Stimulated activated CD4-positive, alpha-beta T cell treated with anti-CD3 and anti-CD28 coated beads, Interleukin-4, amount 100 ng/mL, for 48 hours (primary cell): ENCODE measurements at regions not wholly inside any gene's neighbourhood (a gene's known extent, or its start where the extent isn't known, plus 50 kb on each side); places are given as distances from the start of the nearest gene placed in this dataset.
"Not testable (repeated sequence)": the region's sequence is repeated elsewhere in the genome, so short reads cannot be mapped to it uniquely, and the experiment has no call there.

ENCODE experiments used
- DNase-seq, 2 donors: peaks; one replicate each; pipeline ENCODE4 v3.0.0-alpha.2; 2020; ENCODE audit warnings: low read depth in 2 of 2

- DNase-seq: no peak
These were observed 170.8 kb downstream of the SUCLG1 start for GRCh38 chr2:84288293-84288692.

- no peak for DNase-seq
These were observed 172.2 kb downstream of the SUCLG1 start for GRCh38 chr2:84286878-84287277.

DNA sequence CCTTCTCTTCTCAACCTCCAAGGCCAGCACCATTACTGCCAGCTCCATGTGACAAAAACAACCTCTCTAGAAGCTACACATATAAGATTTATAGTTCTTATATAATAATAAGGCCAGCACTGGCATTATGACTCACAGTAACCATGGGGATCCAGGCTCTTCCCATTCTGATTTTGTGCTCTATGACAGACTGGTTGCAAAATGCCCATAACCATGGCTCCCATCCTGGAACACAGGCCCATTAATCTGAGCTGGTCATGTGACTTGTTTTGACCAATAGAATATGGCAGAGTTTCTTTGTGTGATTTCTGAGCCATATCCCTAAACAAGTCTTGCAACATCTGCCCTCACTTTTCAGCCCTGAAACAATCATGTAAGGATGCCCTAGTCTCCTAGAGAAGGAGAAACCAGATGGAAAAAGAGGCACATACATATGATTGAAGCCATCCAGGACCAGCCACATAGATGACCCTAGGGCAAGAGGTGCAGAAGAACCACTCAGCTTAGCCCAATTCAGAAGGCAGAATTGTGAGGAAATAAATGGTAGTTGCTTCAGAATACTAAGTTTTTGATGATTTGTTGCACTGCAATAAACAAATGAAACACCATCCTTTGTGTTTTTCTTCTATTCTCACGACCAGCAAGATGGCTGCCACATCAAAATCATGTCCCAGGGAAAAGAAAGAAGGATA is 173.9 kb downstream of the SUCLG1 start:
- no peak for DNase-seq

- DNase-seq: no peak
These were observed 175.6 kb downstream of the SUCLG1 start for GRCh38 chr2:84283506-84283905.

GRCh38 chr2:84281510-84281909 is 177.6 kb downstream of the SUCLG1 start:
- DNase-seq: no peak

GRCh38 chr2:84280873-84281272 is 178.2 kb downstream of the SUCLG1 start:
- DNase-seq: no peak

- no peak for DNase-seq
These were observed 180.7 kb downstream of the SUCLG1 start for GRCh38 chr2:84278386-84278785.

GRCh38 chr2:84276590-84277255 is 182.4 kb downstream of the SUCLG1 start:
- DNase-seq: no peak

- no peak for DNase-seq
These were observed 185.7 kb downstream of the SUCLG1 start for GRCh38 chr2:84273406-84273805.

DNA sequence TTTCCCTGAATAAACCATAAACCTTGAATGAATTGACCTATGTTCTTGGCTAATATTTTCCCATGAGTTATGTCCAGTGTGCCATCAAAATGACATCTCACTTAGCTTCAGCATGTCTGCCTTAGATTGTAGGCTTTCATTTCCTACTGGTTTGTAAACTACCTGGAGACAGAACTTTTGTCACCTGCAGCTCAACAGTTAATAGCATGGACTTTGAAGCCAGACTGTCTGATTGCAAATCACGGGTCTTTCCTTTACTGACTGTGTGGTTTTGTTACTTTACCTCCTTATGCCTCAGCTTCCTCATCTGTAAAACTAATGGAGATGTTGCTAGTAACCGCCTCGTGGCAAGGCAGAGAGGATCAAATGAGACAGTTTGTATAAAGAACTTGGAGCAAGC is 187.1 kb downstream of the SUCLG1 start:
- no peak for DNase-seq

DNA sequence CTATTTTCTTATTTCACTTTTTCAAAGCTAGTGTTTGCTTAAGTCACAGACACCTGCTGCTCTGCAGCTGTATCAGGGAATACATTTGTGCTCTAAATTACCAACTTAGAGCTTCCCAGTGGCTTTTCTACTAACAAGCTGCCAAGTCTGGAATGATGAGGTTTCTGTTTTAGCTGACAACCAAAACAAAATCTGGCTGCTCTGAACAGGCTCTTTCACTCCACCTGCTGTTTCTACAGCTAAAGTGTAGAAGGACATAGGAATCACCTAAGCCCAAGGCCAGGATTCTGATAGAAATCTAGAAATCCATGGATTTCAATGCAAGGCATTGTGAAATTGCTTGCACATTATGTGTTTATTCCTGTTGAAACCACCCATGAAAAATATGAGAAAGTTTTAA is 201.2 kb downstream of the SUCLG1 start:
- DNase-seq: no peak

DNA sequence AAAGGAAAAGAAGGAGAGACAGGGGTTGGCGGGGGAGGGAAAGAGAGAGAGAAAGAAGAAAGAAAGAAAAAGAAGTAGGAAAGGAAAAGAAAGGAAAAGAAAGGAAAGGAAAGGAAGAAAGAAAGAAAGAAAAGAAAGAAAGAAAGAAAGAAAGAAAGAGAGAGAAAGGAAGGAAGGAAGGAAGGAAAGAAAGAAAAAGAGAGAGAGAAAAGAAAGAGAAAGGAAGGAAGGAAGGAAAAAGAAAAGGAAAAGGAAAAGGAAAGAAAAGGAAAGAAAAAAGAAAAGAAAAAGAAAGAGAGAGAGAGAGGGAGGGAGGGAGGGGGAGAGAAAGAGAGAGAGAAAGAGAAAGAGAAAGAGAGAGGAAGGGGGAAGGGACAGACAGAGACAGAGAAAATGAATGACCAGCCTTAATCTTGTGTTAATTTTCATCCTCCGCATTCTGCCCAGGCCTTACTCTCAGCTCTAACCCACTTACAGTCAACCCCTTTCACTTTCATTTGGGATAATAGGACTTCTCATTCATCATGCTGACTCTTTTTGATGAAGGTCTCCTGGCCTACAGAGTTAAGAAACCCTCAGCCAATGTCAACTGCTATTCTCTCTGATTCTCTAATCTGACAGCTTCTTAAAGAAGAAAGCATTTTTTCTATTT is 207.3 kb downstream of the SUCLG1 start:
- DNase-seq: no peak

GRCh38 chr2:84249140-84249539 is 209.9 kb downstream of the SUCLG1 start:
- no peak for DNase-seq

DNA sequence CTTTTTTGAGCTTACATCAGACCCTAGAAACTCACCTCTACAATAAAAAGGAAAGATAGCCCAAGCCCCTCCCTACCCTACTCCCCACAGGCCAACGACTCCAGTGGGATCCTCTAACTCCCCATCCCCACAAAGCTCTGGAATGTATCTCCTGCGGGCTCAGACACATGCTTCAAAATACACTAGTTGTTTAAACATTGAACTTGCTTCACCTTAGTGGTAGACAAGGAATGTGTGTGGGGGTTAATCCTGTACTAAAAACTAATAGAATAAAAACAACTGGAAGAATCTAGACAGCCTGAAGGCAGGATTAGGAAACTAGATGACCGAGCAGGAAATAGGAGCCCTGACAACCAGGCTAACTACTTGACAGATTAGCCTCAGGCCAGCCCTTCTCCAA is 211.5 kb downstream of the SUCLG1 start:
- no peak for DNase-seq

GRCh38 chr2:84243788-84244733 is 215.0 kb downstream of the SUCLG1 start:
- no peak for DNase-seq

DNA sequence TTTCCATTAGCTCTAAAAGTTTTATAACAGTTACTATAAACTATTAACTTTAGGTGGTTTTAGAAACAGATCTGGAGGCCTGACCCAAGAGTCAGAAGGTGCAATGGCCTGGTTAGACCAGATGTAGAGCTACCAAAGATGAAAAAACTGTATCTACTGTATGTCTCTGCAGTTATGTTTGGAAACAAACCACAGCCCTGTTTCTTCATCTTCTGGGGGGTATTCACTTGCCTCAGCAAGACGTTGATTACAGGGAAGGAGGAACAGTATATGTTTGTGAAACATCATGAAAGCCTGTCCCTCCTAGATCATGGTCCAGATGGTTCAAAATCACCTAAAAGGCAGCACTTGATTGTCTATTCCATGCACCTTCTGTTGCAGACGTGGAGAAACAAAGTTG is 220.2 kb downstream of the SUCLG1 start:
- DNase-seq: no peak

DNA sequence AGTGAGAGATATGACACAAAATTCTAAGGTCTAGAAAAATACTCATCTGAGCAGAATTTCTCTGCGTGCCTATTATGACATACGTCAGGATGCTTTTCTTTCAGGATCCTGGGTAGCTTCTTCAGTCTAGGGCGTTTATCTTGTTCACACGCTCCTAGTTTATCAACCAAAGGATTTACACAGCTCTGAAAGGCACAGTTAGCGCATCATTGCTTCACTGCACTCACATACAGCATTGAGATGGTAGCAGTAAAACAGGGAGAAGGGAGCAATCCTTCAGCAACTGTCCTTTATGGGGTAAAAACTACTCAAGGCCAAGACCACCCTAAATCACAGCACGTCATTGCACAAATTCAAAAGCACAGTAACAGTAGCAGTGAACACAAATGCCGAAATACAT is 222.8 kb downstream of the SUCLG1 start:
- no peak for DNase-seq

GRCh38 chr2:84234103-84234502 is 225.0 kb downstream of the SUCLG1 start:
- no peak for DNase-seq

DNA sequence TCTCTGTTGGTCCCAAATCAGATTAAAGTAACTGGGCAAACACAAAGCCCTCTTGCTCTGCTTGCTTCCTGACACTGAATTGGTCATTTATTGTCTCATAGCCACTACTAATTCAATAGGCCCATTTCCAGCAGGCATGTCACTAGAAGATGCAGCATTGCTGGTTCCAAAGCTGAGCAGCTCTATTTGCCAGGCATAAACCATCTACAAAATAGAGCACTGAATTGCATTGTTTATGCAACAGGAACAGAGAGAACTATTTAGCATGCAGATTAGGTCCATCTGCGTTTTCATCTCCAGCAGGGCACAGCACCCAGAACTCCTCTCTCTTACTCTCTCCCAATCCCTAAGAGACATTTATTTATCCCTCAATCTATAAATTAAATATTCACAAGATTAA is 227.6 kb downstream of the SUCLG1 start:
- DNase-seq: no peak

GRCh38 chr2:84224121-84224520 is 235.0 kb downstream of the SUCLG1 start:
- DNase-seq: no peak

DNA sequence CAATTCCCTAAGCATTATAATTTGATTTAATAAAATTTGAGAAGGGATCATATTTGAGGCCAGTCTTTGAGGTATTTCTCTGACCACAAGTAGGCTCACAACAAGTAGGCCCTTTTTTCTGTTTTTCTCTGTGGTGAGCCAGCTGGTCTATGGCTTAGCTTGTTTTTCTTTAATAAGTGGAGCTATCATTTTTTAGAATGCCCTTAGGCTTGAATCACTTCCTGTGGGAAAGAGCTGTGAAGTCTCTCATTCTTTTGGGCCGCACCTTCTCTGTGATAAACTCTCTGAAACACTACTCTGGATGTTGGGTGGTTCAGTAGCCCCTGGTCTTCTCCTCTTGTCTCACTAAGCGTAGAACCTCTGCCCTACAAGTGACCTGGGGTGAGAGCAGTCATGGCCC is 235.9 kb downstream of the SUCLG1 start:
- DNase-seq: no peak

GRCh38 chr2:84221102-84221501 is 238.0 kb downstream of the SUCLG1 start:
- DNase-seq: not testable (repeated sequence)
